GM12891 (cell line): ENCODE measurements at regions not wholly inside any gene's neighbourhood (a gene's known extent, or its start where the extent isn't known, plus 50 kb on each side); places are given as distances from the start of the nearest gene placed in this dataset.

Experiments used
- DNase-seq: peaks from one replicate; pipeline ENCODE4 v3.0.0; 2011; ENCODE audit warnings: low spot score; ENCODE audit not compliant: insufficient read length
- FAIRE-seq: peaks from 2 replicates; lab custom pipeline; 2011; peaks lifted over from hg19 to GRCh38; lab: Jason Lieb, UNC
- PAX5 ChIP-seq: IDR thresholded peaks from 2 replicates; pipeline ENCODE4 v1.6.1; 2011; ENCODE audit warnings: low read length, moderate library complexity, mild to moderate bottlenecking; ENCODE audit not compliant: insufficient read depth, severe bottlenecking
- POLR2A ChIP-seq: IDR thresholded peaks from 2 replicates; pipeline ENCODE4 v1.6.1; 2011; ENCODE audit warnings: low read depth, low read length, control low read depth
- POLR2AphosphoS5 ChIP-seq: IDR thresholded peaks from 2 replicates; pipeline ENCODE4 v1.6.1; 2011; ENCODE audit warnings: low read depth, low read length, control low read depth
- POU2F2 ChIP-seq: IDR thresholded peaks from 2 replicates; pipeline ENCODE4 v1.6.1; 2011; ENCODE audit warnings: low read depth, mild to moderate bottlenecking, control low read depth, low read length, moderate library complexity
- SPI1 ChIP-seq: IDR thresholded peaks from 2 replicates; pipeline ENCODE4 v1.6.1; 2011; ENCODE audit warnings: low read depth, low read length, control low read depth
- TAF1 ChIP-seq: IDR thresholded peaks from 2 replicates; pipeline ENCODE4 v1.6.1; 2011; ENCODE audit warnings: low read depth, low read length, control low read depth

GRCh38 chr9:80796632-80797031 lies 892.7 kb downstream of the TLE1 start:
- FAIRE-seq: no peak
- TF ChIP-seq PAX5: no peak
- TF ChIP-seq TAF1: no peak
- TF ChIP-seq SPI1: no peak
- TF ChIP-seq POLR2A: no peak
- TF ChIP-seq POLR2AphosphoS5: no peak
- TF ChIP-seq POU2F2: no peak
- DNase-seq: no peak

GRCh38 chr9:80794197-80794596 lies 895.1 kb downstream of the TLE1 start:
- TF ChIP-seq POU2F2 (no peak), POLR2A (no peak), SPI1 (no peak), PAX5 (no peak), TAF1 (no peak), POLR2AphosphoS5 (no peak)

GRCh38 chr9:80793706-80794105 lies 895.6 kb downstream of the TLE1 start:
- FAIRE-seq (no peak), DNase-seq (no peak)
- no peak for TF ChIP-seq SPI1
- TF ChIP-seq TAF1: no peak
- no peak for TF ChIP-seq POU2F2
- no peak for TF ChIP-seq POLR2A
- TF ChIP-seq PAX5: no peak
- no peak for TF ChIP-seq POLR2AphosphoS5

More at GRCh38 chr9:80794197-80794596, 895.1 kb downstream of the TLE1 start:
- no peak for DNase-seq
- FAIRE-seq: no peak

GRCh38 chr9:80792726-80793125 lies 896.6 kb downstream of the TLE1 start:
- DNase-seq (no peak), FAIRE-seq (no peak)
- no peak for TF ChIP-seq POU2F2
- no peak for TF ChIP-seq PAX5
- TF ChIP-seq POLR2A: no peak
- no peak for TF ChIP-seq POLR2AphosphoS5
- no peak for TF ChIP-seq TAF1

- no peak for TF ChIP-seq POLR2AphosphoS5
- TF ChIP-seq POU2F2: no peak
- TF ChIP-seq TAF1: no peak
- no peak for TF ChIP-seq PAX5
- no peak for TF ChIP-seq SPI1
- TF ChIP-seq POLR2A: no peak
- DNase-seq (no peak), FAIRE-seq (no peak)
These were observed 897.5 kb downstream of the TLE1 start for GRCh38 chr9:80791836-80792235.

GRCh38 chr9:80790764-80791163 lies 898.6 kb downstream of the TLE1 start:
- TF ChIP-seq TAF1 (no peak), POLR2A (no peak), POLR2AphosphoS5 (no peak)
- DNase-seq (no peak), FAIRE-seq (no peak)

GRCh38 chr9:80789831-80790230 lies 899.5 kb downstream of the TLE1 start:
- no peak for DNase-seq
- TF ChIP-seq POLR2AphosphoS5 (no peak), POU2F2 (no peak), SPI1 (no peak), PAX5 (no peak), TAF1 (no peak), POLR2A (no peak)
- no peak for FAIRE-seq

- no peak for FAIRE-seq
- TF ChIP-seq POU2F2: no peak
- TF ChIP-seq SPI1: no peak
- TF ChIP-seq POLR2AphosphoS5: no peak
- TF ChIP-seq POLR2A: no peak
- no peak for TF ChIP-seq PAX5
- no peak for TF ChIP-seq TAF1
- no peak for DNase-seq
These were observed 901.7 kb downstream of the TLE1 start for GRCh38 chr9:80787636-80788035.

- no peak for TF ChIP-seq POLR2AphosphoS5
- no peak for TF ChIP-seq SPI1
- TF ChIP-seq POU2F2: no peak
- no peak for TF ChIP-seq TAF1
- TF ChIP-seq POLR2A: no peak
- no peak for TF ChIP-seq PAX5
- no peak for DNase-seq
- FAIRE-seq: no peak
These were observed 904.7 kb downstream of the TLE1 start for GRCh38 chr9:80784647-80785046.

GRCh38 chr9:80775971-80776370 lies 913.4 kb downstream of the TLE1 start:
- TF ChIP-seq POLR2AphosphoS5 (no peak), POU2F2 (no peak), SPI1 (no peak), TAF1 (no peak)
- no peak for FAIRE-seq
- DNase-seq: no peak

GRCh38 chr9:80775530-80775929 lies 913.8 kb downstream of the TLE1 start:
- FAIRE-seq (no peak), DNase-seq (no peak)
- TF ChIP-seq TAF1: no peak
- no peak for TF ChIP-seq POLR2A
- no peak for TF ChIP-seq POLR2AphosphoS5
- TF ChIP-seq POU2F2: no peak
- TF ChIP-seq SPI1: no peak
- TF ChIP-seq PAX5: no peak
